CD14-positive monocyte (primary cell): ENCODE measurements at regions not wholly inside any gene's neighbourhood (a gene's known extent, or its start where the extent isn't known, plus 50 kb on each side); places are given as distances from the start of the nearest gene placed in this dataset.
"Not testable (repeated sequence)": the region's sequence is repeated elsewhere in the genome, so short reads cannot be mapped to it uniquely, and the experiment has no call there.

Experiments
- DNase-seq, 3 donors: peaks; one replicate each; pipeline ENCODE4 v3.0.0-alpha.2; 2011 to 2022
- H2AFZ ChIP-seq: 2 replicates; pipeline ENCODE4 v1.6.0; 2012; ENCODE audit warnings: mild to moderate bottlenecking, low read depth, low read length, inconsistent platforms; ENCODE audit not compliant: insufficient read depth, poor library complexity, severe bottlenecking
- H3K27ac ChIP-seq, 2 donors: 1 replicate in 1 of 2; 2 replicates in 1 of 2; pipeline ENCODE4 v1.5.1; 2012 to 2013; ENCODE audit warnings: low read length in 2 of 2, control low read depth in 1 of 2, inconsistent platforms in 1 of 2, low read depth in 1 of 2, mild to moderate bottlenecking in 1 of 2
- H3K27me3 ChIP-seq, 2 donors: one replicate each; pipeline versions ENCODE4 v1.6.0 to v1.6.1; 2011 to 2013; ENCODE audit warnings: low read length in 2 of 2; ENCODE audit not compliant: control insufficient read depth in 2 of 2, insufficient read depth in 2 of 2
- H3K36me3 ChIP-seq, 2 donors: replicated peaks in 1 of 2; 1 replicate in 1 of 2; 2 replicates in 1 of 2; pipeline versions ENCODE4 v1.5.1 to v1.6.1; 2012 to 2013; ENCODE audit warnings: low read length in 2 of 2, control low read depth in 1 of 2, inconsistent platforms in 1 of 2, mild to moderate bottlenecking in 1 of 2; ENCODE audit not compliant: insufficient read depth in 2 of 2, control insufficient read depth in 1 of 2
- H3K4me1 ChIP-seq, 2 donors: 1 replicate in 1 of 2; 2 replicates in 1 of 2; pipeline versions ENCODE4 v1.5.1 to v1.6.1; 2012 to 2013; ENCODE audit warnings: low read length in 2 of 2, control low read depth in 1 of 2, inconsistent platforms in 1 of 2, mild to moderate bottlenecking in 1 of 2, moderate library complexity in 1 of 2; ENCODE audit not compliant: insufficient read depth in 2 of 2, control insufficient read depth in 1 of 2
- H3K4me2 ChIP-seq: replicated peaks from 2 replicates; pipeline ENCODE3; 2012; ENCODE audit warnings: low read length, moderate library complexity, mild to moderate bottlenecking; ENCODE audit not compliant: poor library complexity, severe bottlenecking; ENCODE audit errors: extremely low read depth
- H3K4me3 ChIP-seq, 3 experiments: fragments of 200-600 bp in 1 of 3; sonication (generic) in 1 of 3; replicated peaks in 1 of 3; 1 replicate in 2 of 3; 2 replicates in 1 of 3; pipeline ENCODE4 v1.5.1; 2011 to 2013; ENCODE audit warnings: low read length in 3 of 3, mild to moderate bottlenecking in 3 of 3, control low read depth in 2 of 3, low read depth in 2 of 3, inconsistent platforms in 1 of 3, moderate library complexity in 1 of 3
- H3K79me2 ChIP-seq: 2 replicates; pipeline ENCODE4 v1.6.0; 2012; ENCODE audit warnings: mild to moderate bottlenecking, control low read depth, inconsistent platforms, low read length, moderate library complexity; ENCODE audit not compliant: insufficient read depth
- H3K9ac ChIP-seq: 2 replicates; pipeline ENCODE4 v1.6.0; 2017; ENCODE audit warnings: low read length, mild to moderate bottlenecking; ENCODE audit not compliant: insufficient read depth, poor library complexity, severe bottlenecking
- H3K9me3 ChIP-seq, 2 donors: replicated peaks in 1 of 2; 1 replicate in 1 of 2; 2 replicates in 1 of 2; pipeline versions ENCODE4 v1.5.1 to v1.6.1; 2012 to 2013; ENCODE audit warnings: low read length in 2 of 2, control low read depth in 1 of 2; ENCODE audit not compliant: control insufficient read depth in 1 of 2, insufficient read depth in 1 of 2
- H4K20me1 ChIP-seq: 2 replicates; pipeline ENCODE4 v1.6.0; 2012; ENCODE audit warnings: mild to moderate bottlenecking, low read length, control low read depth, moderate library complexity; ENCODE audit not compliant: insufficient read depth
- H3K27ac Mint-ChIP-seq, 7 donors: one replicate each; pipeline ENCODE4 v1.8.0; 2020; ENCODE audit warnings: mild to moderate bottlenecking in 7 of 7, mixed read lengths in 7 of 7, moderate library complexity in 6 of 7, inconsistent platforms in 2 of 7
- H3K27me3 Mint-ChIP-seq, 3 donors: one replicate each; pipeline ENCODE4 v1.8.0; 2021 to 2022; ENCODE audit warnings: low read depth in 3 of 3, mild to moderate bottlenecking in 3 of 3, mixed read lengths in 3 of 3, moderate library complexity in 3 of 3, inconsistent platforms in 1 of 3
- H3K36me3 Mint-ChIP-seq, 2 donors: one replicate each; pipeline ENCODE4 v1.8.0; 2020; ENCODE audit warnings: mixed read lengths in 2 of 2, inconsistent platforms in 1 of 2, mild to moderate bottlenecking in 1 of 2
- H3K4me1 Mint-ChIP-seq: one replicate; pipeline ENCODE4 v1.8.0; 2020; ENCODE audit warnings: mild to moderate bottlenecking, mixed read lengths
- H3K4me3 Mint-ChIP-seq, 2 donors: one replicate each; pipeline ENCODE4 v1.8.0; 2020; ENCODE audit warnings: mild to moderate bottlenecking in 2 of 2, mixed read lengths in 2 of 2, moderate library complexity in 1 of 2
- H3K9me3 Mint-ChIP-seq, 7 donors: one replicate each; pipeline ENCODE4 v1.8.0; 2020 to 2022; ENCODE audit warnings: mixed read lengths in 7 of 7, mild to moderate bottlenecking in 6 of 7, moderate library complexity in 6 of 7, inconsistent platforms in 2 of 7
- CTCF ChIP-seq: fragments of 200-600 bp; IDR thresholded peaks from one replicate; pipeline ENCODE4 v1.8.0; 2022; ENCODE audit warnings: antibody characterized with exemption, mild to moderate bottlenecking
- WGBS: methylation state at CpG from one replicate; pipeline ENCODE4 v1.1.5; 2013; ENCODE audit warnings: missing lambda C conversion rate; ENCODE audit not compliant: insufficient coverage; 5-methylcytosine and 5-hydroxymethylcytosine counted together
- intact Hi-C, 2 donors: fragments of 100-400 bp; cut with micrococcal nuclease; formaldehyde crosslinking; loops; one replicate each; pipeline versions ENCODE4 v1.15.0 to v1.15.1; 2023

- Histone ChIP-seq H3K27me3 (no peaks in the 10 kb centered on the region), H2AFZ (no peak overlapping the region), H4K20me1 (no peaks in the 10 kb centered on the region), H3K9me3 (peaks cover 0 to 9% of the 10 kb centered on the region in 2 donors), H3K27ac (no peak overlapping the region), H3K4me1 (no peaks in the 10 kb centered on the region), H3K79me2 (no peaks in the 10 kb centered on the region), H3K9ac (no peak overlapping the region), H3K36me3 (no peaks in the 10 kb centered on the region), H3K4me2 (no peak overlapping the region), H3K4me3 (no peak overlapping the region)
- H3K27ac Mint-ChIP-seq: no peak overlapping the region
- TF ChIP-seq CTCF: no peak
- no peaks in the 10 kb centered on the region for H3K36me3 Mint-ChIP-seq
- peaks cover 0 to 9% (median 2%) of the 10 kb centered on the region in 7 donors for H3K9me3 Mint-ChIP-seq
- H3K4me1 Mint-ChIP-seq: no peaks in the 10 kb centered on the region
- no peak for DNase-seq
- intact Hi-C loops: no loop called here
- no peak overlapping the region for H3K4me3 Mint-ChIP-seq
- WGBS: no CpG with 5 or more reads among the region's 1 CpG
- peaks cover 0 to 2% (median 2%) of the 10 kb centered on the region in 3 donors for H3K27me3 Mint-ChIP-seq
Observed at GRCh38 chr13:89214185-89214584, 1543.0 kb downstream of the SLITRK5 start.

- H3K79me2 ChIP-seq, H3K27ac Mint-ChIP-seq, H3K9me3 Mint-ChIP-seq, H3K27me3 Mint-ChIP-seq, H3K4me1 ChIP-seq, H3K4me3 ChIP-seq, H3K9me3 ChIP-seq, H3K4me1 Mint-ChIP-seq, intact Hi-C loops, H3K36me3 ChIP-seq, H3K4me3 Mint-ChIP-seq, H3K27me3 ChIP-seq, H3K4me2 ChIP-seq, H3K36me3 Mint-ChIP-seq, H4K20me1 ChIP-seq, H2AFZ ChIP-seq, DNase-seq, H3K27ac ChIP-seq, H3K9ac ChIP-seq: not testable (repeated sequence)
- WGBS: 100% methylated on average over 7 of the region's 13 CpGs
Observed at GRCh38 chr13:89215319-89215718, 1544.1 kb downstream of the SLITRK5 start.
